ENCODE measurements at regions not wholly inside any gene's neighbourhood (a gene's known extent, or its start where the extent isn't known, plus 50 kb on each side); places are given as distances from the start of the nearest gene placed in this dataset.

- no peak for DNase-seq (ENCODE audit: extremely low read depth, low read depth, low spot score)
Observed at GRCh38 chr9:126218359-126219125, 108.1 kb upstream of the MVB12B start.

GRCh38 chr9:126219166-126219565 lies 107.5 kb upstream of the MVB12B start:
- DNase-seq (ENCODE audit: extremely low read depth, low read depth, low spot score): no peak

DNA sequence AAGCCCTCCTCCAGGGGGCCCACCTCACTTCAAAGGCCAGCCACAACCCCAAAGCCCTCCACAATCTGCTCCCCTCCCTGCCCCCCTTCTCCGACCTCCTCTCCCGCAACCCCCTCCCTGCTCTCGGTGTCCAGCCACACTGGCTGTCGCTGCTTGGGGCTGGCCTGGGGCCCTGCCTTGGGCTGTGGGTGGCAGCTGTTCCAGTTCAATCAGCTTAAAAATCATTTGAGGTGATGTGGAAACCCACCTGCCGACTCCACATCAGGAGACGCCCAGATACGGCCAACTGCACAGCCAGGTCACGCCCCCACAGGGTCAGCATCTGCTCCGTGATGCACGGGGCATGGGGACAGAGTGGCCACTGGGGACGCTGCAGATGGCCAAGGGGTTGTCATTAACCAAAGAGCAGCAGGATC lies 107.0 kb upstream of the MVB12B start:
- DNase-seq (ENCODE audit: extremely low read depth, low read depth, low spot score): no peak

DNA sequence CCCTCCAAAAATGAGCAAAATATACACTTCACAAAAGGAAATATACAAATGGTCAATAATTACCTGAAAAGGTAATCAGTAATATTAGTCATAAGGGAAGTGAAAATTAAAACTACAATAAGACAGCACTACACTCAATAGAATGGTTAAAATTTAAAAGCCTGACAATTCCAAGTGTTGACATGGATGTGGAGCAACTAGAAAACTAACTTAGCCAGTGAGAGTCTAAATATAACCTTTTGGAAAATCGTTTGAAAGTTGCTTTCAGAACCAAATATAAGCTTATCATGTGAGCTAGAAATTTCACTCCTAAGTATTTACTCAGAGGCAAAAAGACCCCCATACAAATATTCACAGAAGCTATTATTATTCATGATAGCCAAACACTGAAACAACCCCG lies 105.1 kb upstream of the MVB12B start:
- no peak for DNase-seq (ENCODE audit: extremely low read depth, low read depth, low spot score)

DNA sequence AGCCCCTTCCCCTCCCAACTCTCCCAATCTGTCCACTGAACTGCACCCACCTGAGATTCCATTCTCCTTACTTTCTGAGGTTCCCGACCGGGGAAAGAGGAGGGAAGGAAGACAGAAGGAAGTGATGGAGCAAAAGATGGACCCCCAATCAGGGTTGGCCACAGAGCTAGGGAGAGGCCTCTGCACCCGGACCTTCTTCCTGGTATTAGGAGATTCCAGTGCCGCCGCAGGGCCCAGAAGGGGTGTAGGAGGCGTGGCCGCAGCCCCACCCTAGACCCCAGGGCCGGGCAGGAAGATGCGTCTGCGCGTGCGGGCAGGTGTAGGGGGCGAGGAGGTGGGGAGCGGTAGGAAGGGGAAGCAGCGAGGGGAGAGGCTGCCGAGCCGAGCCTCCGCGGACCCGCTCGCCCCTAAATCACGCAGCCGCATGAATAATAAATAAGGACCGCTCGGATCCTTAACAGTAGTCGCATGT lies 104.2 kb upstream of the MVB12B start:
- DNase-seq (ENCODE audit: extremely low read depth, low read depth, low spot score): no peak

DNA sequence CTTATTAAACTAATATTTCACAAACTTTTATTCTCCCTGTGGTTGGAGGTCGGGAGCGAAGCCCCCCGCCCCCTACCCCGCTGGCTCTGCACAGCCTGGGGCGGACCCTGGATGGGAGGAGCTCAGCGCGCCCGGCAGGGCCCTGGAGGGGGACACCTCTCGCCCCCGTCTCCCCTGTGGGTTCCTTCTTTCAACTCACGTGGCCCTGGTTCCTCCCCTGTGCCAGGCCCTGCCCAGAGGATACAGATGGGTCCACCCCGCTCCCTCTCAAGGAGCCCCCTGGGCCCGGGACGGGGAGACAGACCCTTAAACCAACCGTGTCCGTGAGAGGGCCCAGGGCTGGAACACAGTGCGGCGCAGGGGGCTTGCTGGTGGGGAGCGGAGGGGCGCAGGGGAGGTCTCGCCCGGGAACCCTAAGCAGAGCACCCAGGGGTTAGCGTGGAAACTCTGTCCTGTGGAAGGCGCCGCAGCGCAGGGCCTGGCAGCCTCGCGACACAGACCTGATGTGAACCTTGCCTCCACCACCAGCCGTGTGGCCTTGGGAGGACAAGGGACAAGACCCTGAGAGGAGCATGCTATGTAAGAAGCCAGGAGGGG lies 103.7 kb upstream of the MVB12B start:
- no peak for DNase-seq (ENCODE audit: extremely low read depth, low read depth, low spot score)

DNA sequence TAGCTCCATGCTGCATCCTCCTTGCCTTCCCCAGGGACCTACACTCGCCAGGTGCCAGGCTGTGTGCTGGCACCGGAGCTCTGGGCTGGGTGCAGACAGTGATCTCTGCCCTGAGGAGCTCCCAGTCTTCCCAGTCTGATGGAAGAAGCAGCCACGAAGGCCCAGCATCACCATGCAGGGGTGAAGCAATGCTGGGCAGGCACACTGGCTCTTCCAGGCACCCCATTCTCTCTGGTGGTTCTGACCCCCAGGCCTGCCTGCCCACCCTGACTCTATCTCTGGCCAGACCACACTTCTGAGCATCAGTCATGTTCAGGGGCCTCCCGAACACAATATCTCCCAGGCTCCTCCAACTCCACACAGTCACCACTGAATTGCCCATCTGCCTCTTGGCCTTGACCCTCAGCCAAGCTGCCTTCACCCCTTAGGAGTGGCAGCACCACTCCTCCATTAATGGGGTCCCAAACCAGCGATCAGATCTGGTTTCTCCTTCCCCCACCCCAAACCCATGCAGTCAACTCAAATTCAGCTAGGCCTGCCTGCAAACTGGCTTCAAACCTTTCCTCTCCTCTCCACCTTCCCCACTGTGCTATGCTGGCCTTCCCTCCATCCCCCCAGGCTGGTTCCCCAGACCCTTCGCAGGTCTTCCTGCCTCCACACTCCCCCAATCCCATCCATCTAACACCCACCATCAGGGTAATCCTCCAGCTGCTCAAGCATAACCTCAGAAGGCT lies 102.7 kb upstream of the MVB12B start:
- DNase-seq (ENCODE audit: extremely low read depth, low read depth, low spot score): no peak

- no peak for DNase-seq (ENCODE audit: extremely low read depth, low read depth, low spot score)
Observed at GRCh38 chr9:126225611-126226609, 100.7 kb upstream of the MVB12B start.

DNA sequence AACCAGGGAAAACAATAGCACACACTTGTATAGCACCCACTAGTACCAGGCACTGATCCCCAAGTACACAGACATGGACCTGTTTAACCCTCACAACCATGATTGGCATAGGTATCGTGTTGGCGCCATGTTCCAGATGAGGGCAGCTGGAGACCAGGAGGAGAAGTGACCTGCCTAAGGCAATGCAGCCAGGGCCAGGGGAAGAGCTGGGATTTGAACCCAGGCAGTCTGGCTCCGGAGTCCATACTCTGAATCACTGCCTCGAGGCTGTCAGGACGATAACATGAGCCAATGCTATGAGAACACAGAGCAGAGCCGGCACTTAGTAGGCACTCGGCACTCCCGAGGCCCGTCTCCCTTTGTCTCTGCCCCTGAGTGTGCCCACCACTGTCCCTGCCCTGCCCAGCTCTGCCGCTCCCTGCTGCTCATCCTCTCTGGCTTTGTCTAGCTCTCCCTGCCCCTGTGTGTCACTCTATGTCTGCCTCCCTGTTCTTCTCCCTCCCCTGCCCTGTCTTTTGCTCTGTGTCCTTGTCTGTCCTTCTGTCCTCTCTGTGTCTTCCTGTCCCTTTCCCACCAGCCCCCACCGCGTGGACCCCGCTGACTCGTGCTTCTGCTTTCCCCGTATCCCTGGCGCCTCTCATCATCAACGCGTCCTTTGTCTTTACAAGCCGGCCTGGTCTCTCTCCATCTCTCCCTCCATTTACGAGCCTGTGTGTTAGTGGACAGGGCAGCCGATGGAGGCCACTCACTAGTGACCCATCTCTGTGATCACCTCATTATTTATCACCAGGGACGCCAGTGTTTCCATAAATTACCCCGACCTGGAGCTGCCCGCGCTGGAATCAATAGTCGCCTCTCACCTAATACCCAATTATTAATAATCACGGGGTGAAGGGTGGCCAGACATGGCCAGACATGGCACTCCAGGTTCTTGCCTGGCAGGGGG lies 99.4 kb upstream of the MVB12B start:
- no peak for DNase-seq (ENCODE audit: extremely low read depth, low read depth, low spot score)

DNA sequence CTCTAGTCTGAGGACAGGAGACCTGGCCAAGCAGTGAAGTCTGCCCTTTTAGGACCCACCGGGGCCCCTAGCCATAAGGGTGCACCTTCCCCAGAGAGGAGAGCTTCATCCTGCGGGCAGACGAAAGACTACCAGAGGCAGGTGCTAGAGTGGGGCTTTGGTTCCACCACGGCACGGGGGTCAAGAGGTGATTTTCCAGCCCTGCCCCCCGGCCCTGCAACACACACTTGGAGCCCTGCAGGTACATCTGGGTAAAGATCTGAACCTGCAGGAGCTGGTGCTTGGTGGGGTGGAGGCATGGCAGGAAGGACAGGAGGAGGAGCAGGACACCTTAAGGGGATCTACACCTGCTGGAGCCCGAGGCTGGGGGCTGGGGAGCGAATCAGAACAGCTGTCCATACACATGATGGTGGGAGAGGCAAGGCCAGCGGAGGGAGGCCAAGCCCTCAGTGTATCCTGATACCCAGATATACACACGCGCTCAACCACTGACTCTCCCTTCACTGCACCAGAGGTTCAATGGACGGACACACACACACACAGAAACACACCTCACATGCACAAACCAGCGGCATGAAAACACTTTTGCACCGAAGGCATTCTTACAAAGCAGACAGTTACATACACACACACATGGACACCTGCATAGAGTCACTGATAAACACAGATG lies 98.4 kb upstream of the MVB12B start:
- DNase-seq (ENCODE audit: extremely low read depth, low read depth, low spot score): no peak

GRCh38 chr9:126228781-126229444 lies 97.7 kb upstream of the MVB12B start:
- DNase-seq (ENCODE audit: extremely low read depth, low read depth, low spot score): peak; percentile 23

GRCh38 chr9:126229501-126229900 lies 97.1 kb upstream of the MVB12B start:
- DNase-seq (ENCODE audit: extremely low read depth, low read depth, low spot score): no peak

DNA sequence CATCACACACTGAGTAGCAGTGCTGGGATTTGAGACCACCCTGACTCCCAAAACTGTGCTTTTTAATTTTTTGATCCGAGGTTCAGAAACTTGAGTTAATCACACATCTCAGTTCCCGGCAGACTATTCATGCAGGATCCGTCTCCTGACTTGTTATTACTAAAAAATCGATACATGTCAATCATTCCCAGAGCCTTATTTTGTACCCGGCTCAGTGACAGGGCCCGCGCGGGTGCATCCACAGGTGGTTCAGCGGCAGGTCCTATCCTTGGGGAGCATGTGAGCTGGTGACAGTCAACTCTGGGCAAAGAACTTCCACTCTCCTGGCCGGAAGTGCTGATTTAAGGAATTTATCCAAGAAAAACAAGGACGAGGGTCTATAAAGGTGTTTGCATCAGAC lies 95.9 kb upstream of the MVB12B start:
- no peak for DNase-seq (ENCODE audit: extremely low read depth, low read depth, low spot score)

DNA sequence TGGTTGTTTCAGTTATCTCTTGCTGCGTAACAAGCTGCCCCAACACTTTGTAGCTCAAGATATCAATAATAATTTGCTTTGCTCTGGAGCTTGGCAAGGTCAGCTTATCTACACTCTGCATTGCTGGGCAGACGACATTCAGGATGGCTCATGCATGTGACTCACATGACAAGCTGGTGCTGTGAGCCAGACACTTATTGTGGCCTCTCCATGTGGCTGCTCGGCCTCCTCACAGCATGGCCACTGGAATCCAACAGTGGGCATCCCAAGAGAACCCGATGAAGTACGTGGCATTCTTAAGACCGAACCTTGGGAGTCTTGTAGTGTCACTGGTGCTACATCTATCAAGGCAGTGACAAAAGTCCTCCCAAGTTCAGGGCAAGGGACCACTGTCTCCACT lies 94.2 kb upstream of the MVB12B start:
- DNase-seq (ENCODE audit: extremely low read depth, low read depth, low spot score): no peak

DNA sequence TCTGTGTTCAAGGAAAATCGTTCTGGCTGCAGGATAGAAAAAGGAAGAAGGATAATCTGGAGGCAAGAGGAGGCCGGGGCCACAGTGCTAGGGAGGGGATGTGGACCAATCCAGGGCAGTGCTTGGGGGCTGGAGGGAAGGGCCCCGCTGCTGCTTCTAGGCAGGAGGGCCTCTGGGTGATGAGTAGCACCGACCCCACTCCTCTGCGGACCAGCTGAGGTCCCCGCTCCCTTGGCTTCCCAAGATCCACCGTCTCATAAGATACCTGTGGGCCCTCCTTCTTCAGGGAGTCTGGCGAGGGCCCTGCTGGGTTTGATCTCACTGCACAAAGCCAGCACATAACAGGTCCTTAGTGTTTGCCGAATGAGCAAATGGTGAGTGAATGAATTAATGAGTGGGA lies 93.5 kb upstream of the MVB12B start:
- DNase-seq (ENCODE audit: extremely low read depth, low read depth, low spot score): no peak

- no peak for DNase-seq (ENCODE audit: extremely low read depth, low read depth, low spot score)
Observed at GRCh38 chr9:126233913-126234525, 92.6 kb upstream of the MVB12B start.

- DNase-seq (ENCODE audit: extremely low read depth, low read depth, low spot score): no peak
Observed at GRCh38 chr9:126234681-126235335, 91.8 kb upstream of the MVB12B start.
